NB4 (cell line): ENCODE measurements at regions not wholly inside any gene's neighbourhood (a gene's known extent, or its start where the extent isn't known, plus 50 kb on each side); places are given as distances from the start of the nearest gene placed in this dataset.

ENCODE experiments used
- TF ChIP-seq, protein P1 (sequence below): IDR thresholded peaks from one replicate; pipeline ENCODE4 v1.5.1; 2012; ENCODE audit warnings: low read depth, low read length
- TF ChIP-seq, protein P2 (sequence below): IDR thresholded peaks from 2 replicates; pipeline ENCODE4 v1.6.1; 2011; ENCODE audit warnings: low read depth, low read length

DNA sequence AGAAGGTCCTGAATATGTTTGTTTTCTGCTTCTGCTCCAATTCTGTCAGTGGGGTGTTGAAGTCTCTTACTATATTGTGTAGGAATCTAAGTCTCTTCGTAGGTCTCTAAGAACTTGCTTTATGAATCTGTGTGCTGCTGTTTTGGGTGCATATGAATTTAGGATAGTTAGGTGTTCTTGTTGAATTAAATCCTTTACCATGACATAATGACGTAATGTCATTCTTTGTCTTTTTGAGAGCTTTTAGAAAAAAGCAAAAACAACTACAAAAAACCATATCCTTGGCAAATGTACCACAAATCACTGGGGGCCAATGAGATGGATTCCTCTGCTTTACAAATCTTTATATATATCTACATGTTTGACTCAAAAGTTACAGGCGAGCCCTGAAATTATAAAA, 576.1 kb downstream of the CDH18 start:
- TF ChIP-seq, protein P1, sequence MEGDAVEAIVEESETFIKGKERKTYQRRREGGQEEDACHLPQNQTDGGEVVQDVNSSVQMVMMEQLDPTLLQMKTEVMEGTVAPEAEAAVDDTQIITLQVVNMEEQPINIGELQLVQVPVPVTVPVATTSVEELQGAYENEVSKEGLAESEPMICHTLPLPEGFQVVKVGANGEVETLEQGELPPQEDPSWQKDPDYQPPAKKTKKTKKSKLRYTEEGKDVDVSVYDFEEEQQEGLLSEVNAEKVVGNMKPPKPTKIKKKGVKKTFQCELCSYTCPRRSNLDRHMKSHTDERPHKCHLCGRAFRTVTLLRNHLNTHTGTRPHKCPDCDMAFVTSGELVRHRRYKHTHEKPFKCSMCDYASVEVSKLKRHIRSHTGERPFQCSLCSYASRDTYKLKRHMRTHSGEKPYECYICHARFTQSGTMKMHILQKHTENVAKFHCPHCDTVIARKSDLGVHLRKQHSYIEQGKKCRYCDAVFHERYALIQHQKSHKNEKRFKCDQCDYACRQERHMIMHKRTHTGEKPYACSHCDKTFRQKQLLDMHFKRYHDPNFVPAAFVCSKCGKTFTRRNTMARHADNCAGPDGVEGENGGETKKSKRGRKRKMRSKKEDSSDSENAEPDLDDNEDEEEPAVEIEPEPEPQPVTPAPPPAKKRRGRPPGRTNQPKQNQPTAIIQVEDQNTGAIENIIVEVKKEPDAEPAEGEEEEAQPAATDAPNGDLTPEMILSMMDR: no peak
- TF ChIP-seq, protein P2, sequence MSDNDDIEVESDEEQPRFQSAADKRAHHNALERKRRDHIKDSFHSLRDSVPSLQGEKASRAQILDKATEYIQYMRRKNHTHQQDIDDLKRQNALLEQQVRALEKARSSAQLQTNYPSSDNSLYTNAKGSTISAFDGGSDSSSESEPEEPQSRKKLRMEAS: no peak
